CD14-positive monocyte (primary cell): ENCODE measurements at regions not wholly inside any gene's neighbourhood (a gene's known extent, or its start where the extent isn't known, plus 50 kb on each side); places are given as distances from the start of the nearest gene placed in this dataset.

Source experiments
- DNase-seq, 3 donors: peaks; one replicate each; pipeline ENCODE4 v3.0.0-alpha.2; 2011 to 2022
- H2AFZ ChIP-seq: 2 replicates; pipeline ENCODE4 v1.6.0; 2012; ENCODE audit warnings: mild to moderate bottlenecking, low read depth, low read length, inconsistent platforms; ENCODE audit not compliant: insufficient read depth, poor library complexity, severe bottlenecking
- H3K27ac ChIP-seq, 2 donors: 1 replicate in 1 of 2; 2 replicates in 1 of 2; pipeline ENCODE4 v1.5.1; 2012 to 2013; ENCODE audit warnings: low read length in 2 of 2, control low read depth in 1 of 2, inconsistent platforms in 1 of 2, low read depth in 1 of 2, mild to moderate bottlenecking in 1 of 2
- H3K27me3 ChIP-seq, 2 donors: one replicate each; pipeline versions ENCODE4 v1.6.0 to v1.6.1; 2011 to 2013; ENCODE audit warnings: low read length in 2 of 2; ENCODE audit not compliant: control insufficient read depth in 2 of 2, insufficient read depth in 2 of 2
- H3K36me3 ChIP-seq, 2 donors: replicated peaks in 1 of 2; 1 replicate in 1 of 2; 2 replicates in 1 of 2; pipeline versions ENCODE4 v1.5.1 to v1.6.1; 2012 to 2013; ENCODE audit warnings: low read length in 2 of 2, control low read depth in 1 of 2, inconsistent platforms in 1 of 2, mild to moderate bottlenecking in 1 of 2; ENCODE audit not compliant: insufficient read depth in 2 of 2, control insufficient read depth in 1 of 2
- H3K4me1 ChIP-seq, 2 donors: 1 replicate in 1 of 2; 2 replicates in 1 of 2; pipeline versions ENCODE4 v1.5.1 to v1.6.1; 2012 to 2013; ENCODE audit warnings: low read length in 2 of 2, control low read depth in 1 of 2, inconsistent platforms in 1 of 2, mild to moderate bottlenecking in 1 of 2, moderate library complexity in 1 of 2; ENCODE audit not compliant: insufficient read depth in 2 of 2, control insufficient read depth in 1 of 2
- H3K4me2 ChIP-seq: replicated peaks from 2 replicates; pipeline ENCODE3; 2012; ENCODE audit warnings: low read length, moderate library complexity, mild to moderate bottlenecking; ENCODE audit not compliant: poor library complexity, severe bottlenecking; ENCODE audit errors: extremely low read depth
- H3K4me3 ChIP-seq, 3 experiments: fragments of 200-600 bp in 1 of 3; sonication (generic) in 1 of 3; replicated peaks in 1 of 3; 1 replicate in 2 of 3; 2 replicates in 1 of 3; pipeline ENCODE4 v1.5.1; 2011 to 2013; ENCODE audit warnings: low read length in 3 of 3, mild to moderate bottlenecking in 3 of 3, control low read depth in 2 of 3, low read depth in 2 of 3, inconsistent platforms in 1 of 3, moderate library complexity in 1 of 3
- H3K79me2 ChIP-seq: 2 replicates; pipeline ENCODE4 v1.6.0; 2012; ENCODE audit warnings: mild to moderate bottlenecking, control low read depth, inconsistent platforms, low read length, moderate library complexity; ENCODE audit not compliant: insufficient read depth
- H3K9ac ChIP-seq: 2 replicates; pipeline ENCODE4 v1.6.0; 2017; ENCODE audit warnings: low read length, mild to moderate bottlenecking; ENCODE audit not compliant: insufficient read depth, poor library complexity, severe bottlenecking
- H3K9me3 ChIP-seq, 2 donors: replicated peaks in 1 of 2; 1 replicate in 1 of 2; 2 replicates in 1 of 2; pipeline versions ENCODE4 v1.5.1 to v1.6.1; 2012 to 2013; ENCODE audit warnings: low read length in 2 of 2, control low read depth in 1 of 2; ENCODE audit not compliant: control insufficient read depth in 1 of 2, insufficient read depth in 1 of 2
- H4K20me1 ChIP-seq: 2 replicates; pipeline ENCODE4 v1.6.0; 2012; ENCODE audit warnings: mild to moderate bottlenecking, low read length, control low read depth, moderate library complexity; ENCODE audit not compliant: insufficient read depth
- H3K27ac Mint-ChIP-seq, 7 donors: one replicate each; pipeline ENCODE4 v1.8.0; 2020; ENCODE audit warnings: mild to moderate bottlenecking in 7 of 7, mixed read lengths in 7 of 7, moderate library complexity in 6 of 7, inconsistent platforms in 2 of 7
- H3K27me3 Mint-ChIP-seq, 3 donors: one replicate each; pipeline ENCODE4 v1.8.0; 2021 to 2022; ENCODE audit warnings: low read depth in 3 of 3, mild to moderate bottlenecking in 3 of 3, mixed read lengths in 3 of 3, moderate library complexity in 3 of 3, inconsistent platforms in 1 of 3
- H3K36me3 Mint-ChIP-seq, 2 donors: one replicate each; pipeline ENCODE4 v1.8.0; 2020; ENCODE audit warnings: mixed read lengths in 2 of 2, inconsistent platforms in 1 of 2, mild to moderate bottlenecking in 1 of 2
- H3K4me1 Mint-ChIP-seq: one replicate; pipeline ENCODE4 v1.8.0; 2020; ENCODE audit warnings: mild to moderate bottlenecking, mixed read lengths
- H3K4me3 Mint-ChIP-seq, 2 donors: one replicate each; pipeline ENCODE4 v1.8.0; 2020; ENCODE audit warnings: mild to moderate bottlenecking in 2 of 2, mixed read lengths in 2 of 2, moderate library complexity in 1 of 2
- H3K9me3 Mint-ChIP-seq, 7 donors: one replicate each; pipeline ENCODE4 v1.8.0; 2020 to 2022; ENCODE audit warnings: mixed read lengths in 7 of 7, mild to moderate bottlenecking in 6 of 7, moderate library complexity in 6 of 7, inconsistent platforms in 2 of 7
- WGBS: methylation state at CpG from one replicate; pipeline ENCODE4 v1.1.5; 2013; ENCODE audit warnings: missing lambda C conversion rate; ENCODE audit not compliant: insufficient coverage; 5-methylcytosine and 5-hydroxymethylcytosine counted together
- intact Hi-C, 2 donors: fragments of 100-400 bp; cut with micrococcal nuclease; formaldehyde crosslinking; loops; one replicate each; pipeline versions ENCODE4 v1.15.0 to v1.15.1; 2023
- TF ChIP-seq, protein P1 (sequence below): fragments of 200-600 bp; IDR thresholded peaks from one replicate; pipeline ENCODE4 v1.8.0; 2022; ENCODE audit warnings: antibody characterized with exemption, mild to moderate bottlenecking

- H3K36me3 ChIP-seq, result no peaks in the 10 kb centered on the region
- H3K4me1 ChIP-seq, result peaks cover 42 to 55% of the 10 kb centered on the region in 2 donors
- no peak overlapping the region for H2AFZ ChIP-seq
- peaks cover 54% of the 10 kb centered on the region for H3K4me1 Mint-ChIP-seq
- TF ChIP-seq, protein P1, sequence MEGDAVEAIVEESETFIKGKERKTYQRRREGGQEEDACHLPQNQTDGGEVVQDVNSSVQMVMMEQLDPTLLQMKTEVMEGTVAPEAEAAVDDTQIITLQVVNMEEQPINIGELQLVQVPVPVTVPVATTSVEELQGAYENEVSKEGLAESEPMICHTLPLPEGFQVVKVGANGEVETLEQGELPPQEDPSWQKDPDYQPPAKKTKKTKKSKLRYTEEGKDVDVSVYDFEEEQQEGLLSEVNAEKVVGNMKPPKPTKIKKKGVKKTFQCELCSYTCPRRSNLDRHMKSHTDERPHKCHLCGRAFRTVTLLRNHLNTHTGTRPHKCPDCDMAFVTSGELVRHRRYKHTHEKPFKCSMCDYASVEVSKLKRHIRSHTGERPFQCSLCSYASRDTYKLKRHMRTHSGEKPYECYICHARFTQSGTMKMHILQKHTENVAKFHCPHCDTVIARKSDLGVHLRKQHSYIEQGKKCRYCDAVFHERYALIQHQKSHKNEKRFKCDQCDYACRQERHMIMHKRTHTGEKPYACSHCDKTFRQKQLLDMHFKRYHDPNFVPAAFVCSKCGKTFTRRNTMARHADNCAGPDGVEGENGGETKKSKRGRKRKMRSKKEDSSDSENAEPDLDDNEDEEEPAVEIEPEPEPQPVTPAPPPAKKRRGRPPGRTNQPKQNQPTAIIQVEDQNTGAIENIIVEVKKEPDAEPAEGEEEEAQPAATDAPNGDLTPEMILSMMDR, result no peak
- peaks cover 0 to 4% (median 3%) of the 10 kb centered on the region in 3 donors for H3K27me3 Mint-ChIP-seq
- H3K4me3 ChIP-seq, result no peak overlapping the region
- no peak overlapping the region for H3K4me3 Mint-ChIP-seq
- no peaks in the 10 kb centered on the region for H3K79me2 ChIP-seq
- H3K9ac ChIP-seq, result no peak overlapping the region
- no peak overlapping the region for H3K27ac ChIP-seq
- DNase-seq, result peak in 2 of 3 donors; percentile 27 to 49
- peaks cover 0 to 1% (median 0%) of the 10 kb centered on the region in 7 donors for H3K9me3 Mint-ChIP-seq
- WGBS, result 88% methylated on average over 4 of the region's 6 CpGs
- H3K36me3 Mint-ChIP-seq, result peaks cover 0 to 4% of the 10 kb centered on the region in 2 donors
- no peaks in the 10 kb centered on the region for H3K9me3 ChIP-seq
- no peaks in the 10 kb centered on the region for H3K27me3 ChIP-seq
- H3K27ac Mint-ChIP-seq, result peak overlapping the region in 2 of 7 donors; percentile 15 to 61
- H3K4me2 ChIP-seq, result no peak overlapping the region
- intact Hi-C loops, result loop anchor here in 1 of 2 donors (5.0 kb wide), 1 partner anchor 587 kb away; no protein-coding TSS in a partner anchor
- H4K20me1 ChIP-seq, result no peaks in the 10 kb centered on the region
Measured at GRCh38 chr2:111704246-111704645, 179.7 kb downstream of the ANAPC1 start.

GRCh38 chr2:111705239-111705638 is 178.8 kb downstream of the ANAPC1 start:
- TF ChIP-seq, protein P1, result no peak
- Histone ChIP-seq H2AFZ (no peak overlapping the region), H3K9me3 (no peaks in the 10 kb centered on the region), H3K4me2 (no peak overlapping the region), H3K4me1 (peaks cover 32 to 46% of the 10 kb centered on the region in 2 donors), H3K27ac (no peak overlapping the region), H3K36me3 (no peaks in the 10 kb centered on the region), H3K9ac (no peak overlapping the region), H4K20me1 (no peaks in the 10 kb centered on the region), H3K79me2 (no peaks in the 10 kb centered on the region), H3K4me3 (no peak overlapping the region), H3K27me3 (no peaks in the 10 kb centered on the region)
- 83% methylated on average over 6 of the region's 7 CpGs for WGBS
- intact Hi-C loops, result no loop called here
- DNase-seq, result no peak
- H3K9me3 Mint-ChIP-seq, result peaks cover 0 to 1% (median 0%) of the 10 kb centered on the region in 7 donors
- H3K4me1 Mint-ChIP-seq, result peaks cover 47% of the 10 kb centered on the region
- H3K27me3 Mint-ChIP-seq, result peaks cover 0 to 3% (median 2%) of the 10 kb centered on the region in 3 donors
- H3K36me3 Mint-ChIP-seq, result peaks cover 0 to 4% of the 10 kb centered on the region in 2 donors
- no peak overlapping the region for H3K4me3 Mint-ChIP-seq
- H3K27ac Mint-ChIP-seq, result peak overlapping the region in 1 of 7 donors; percentile 65
